Iris pigment epithelial cell (primary cell): ENCODE measurements at regions not wholly inside any gene's neighbourhood (a gene's known extent, or its start where the extent isn't known, plus 50 kb on each side); places are given as distances from the start of the nearest gene placed in this dataset.
"Not testable (repeated sequence)": the region's sequence is repeated elsewhere in the genome, so short reads cannot be mapped to it uniquely, and the experiment has no call there.

Experiments
- DNase-seq: peaks from one replicate; pipeline ENCODE4 v3.0.0-alpha.2; 2011; ENCODE audit warnings: low read depth

- DNase-seq = no peak
These were observed 50.4 kb upstream of the RAPH1 start for GRCh38 chr2:203585516-203585915.

- no peak for DNase-seq
These were observed 51.1 kb upstream of the RAPH1 start for GRCh38 chr2:203586206-203586605.

- peak; percentile 76 for DNase-seq
These were observed 51.6 kb upstream of the RAPH1 start for GRCh38 chr2:203586696-203587095.

GRCh38 chr2:203590496-203590895, 55.4 kb upstream of the RAPH1 start:
- DNase-seq = no peak

- peak; percentile 38 for DNase-seq
These were observed 56.5 kb upstream of the RAPH1 start for GRCh38 chr2:203591642-203592041.

- DNase-seq = no peak
These were observed 57.4 kb upstream of the RAPH1 start for GRCh38 chr2:203592470-203592869.

GRCh38 chr2:203594541-203594940, 59.4 kb upstream of the RAPH1 start:
- DNase-seq = peak; percentile 89

- DNase-seq = peak; percentile 49
These were observed 61.1 kb upstream of the RAPH1 start for GRCh38 chr2:203596183-203596582.

- DNase-seq = no peak
These were observed 64.4 kb upstream of the RAPH1 start for GRCh38 chr2:203599509-203599908.

- no peak for DNase-seq
These were observed 65.2 kb upstream of the RAPH1 start for GRCh38 chr2:203600286-203600685.

- DNase-seq = no peak
These were observed 68.6 kb upstream of the RAPH1 start for GRCh38 chr2:203603456-203604389.

GRCh38 chr2:203605302-203605701, 70.2 kb upstream of the RAPH1 start:
- DNase-seq = peak; percentile 58

- DNase-seq = no peak
These were observed 71.0 kb upstream of the RAPH1 start for GRCh38 chr2:203606051-203606450.

GRCh38 chr2:203610558-203610957, 75.5 kb upstream of the RAPH1 start:
- DNase-seq = no peak

GRCh38 chr2:203612246-203612645, 77.1 kb upstream of the RAPH1 start:
- no peak for DNase-seq

- DNase-seq = no peak
These were observed 84.3 kb upstream of the RAPH1 start for GRCh38 chr2:203619267-203619878.

GRCh38 chr2:203621981-203622515, 84.4 kb upstream of the CD28 start:
- DNase-seq = no peak

GRCh38 chr2:203623096-203623495, 83.3 kb upstream of the CD28 start:
- DNase-seq = peak; percentile 97

- DNase-seq = peak; percentile 54
These were observed 82.8 kb upstream of the CD28 start for GRCh38 chr2:203623661-203624060.

GRCh38 chr2:203625701-203626100, 80.7 kb upstream of the CD28 start:
- no peak for DNase-seq

GRCh38 chr2:203626247-203626646, 80.2 kb upstream of the CD28 start:
- not testable (repeated sequence) for DNase-seq

GRCh38 chr2:203626952-203627681, 79.3 kb upstream of the CD28 start:
- peak; percentile 90 for DNase-seq
